ENCODE measurements at regions not wholly inside any gene's neighbourhood (a gene's known extent, or its start where the extent isn't known, plus 50 kb on each side); places are given as distances from the start of the nearest gene placed in this dataset.

- no peak for DNase-seq (ENCODE audit: low spot score)
- Histone ChIP-seq H3K9me3 (ENCODE audit: control insufficient read depth in 4 of 4, low read length in 3 of 4) (no peaks in the 10 kb centered on the region), H3K27me3 (ENCODE audit: control insufficient read depth in 4 of 4, insufficient read depth in 4 of 4, low read length in 3 of 4) (no peaks in the 10 kb centered on the region), H3K27ac (ENCODE audit: low read depth in 1 of 2, low read length in 2 of 2) (no peak overlapping the region), H3K4me1 (ENCODE audit: control insufficient read depth in 4 of 4, insufficient read depth in 4 of 4, low read length in 3 of 4) (no peaks in the 10 kb centered on the region), H3K36me3 (ENCODE audit: control insufficient read depth in 4 of 4, insufficient read depth in 3 of 4, low read depth in 1 of 4, low read length in 3 of 4) (no peaks in the 10 kb centered on the region), H3K4me3 (ENCODE audit: low read depth in 1 of 3, low read length in 3 of 3) (no peak overlapping the region), H3K9ac (ENCODE audit: low read depth in 1 of 2, low read length in 2 of 2) (no peak overlapping the region)
- no peak for TF ChIP-seq ZBTB33 (IDR thresholded peaks at IDR 0.05)
- TF ChIP-seq, protein P1, sequence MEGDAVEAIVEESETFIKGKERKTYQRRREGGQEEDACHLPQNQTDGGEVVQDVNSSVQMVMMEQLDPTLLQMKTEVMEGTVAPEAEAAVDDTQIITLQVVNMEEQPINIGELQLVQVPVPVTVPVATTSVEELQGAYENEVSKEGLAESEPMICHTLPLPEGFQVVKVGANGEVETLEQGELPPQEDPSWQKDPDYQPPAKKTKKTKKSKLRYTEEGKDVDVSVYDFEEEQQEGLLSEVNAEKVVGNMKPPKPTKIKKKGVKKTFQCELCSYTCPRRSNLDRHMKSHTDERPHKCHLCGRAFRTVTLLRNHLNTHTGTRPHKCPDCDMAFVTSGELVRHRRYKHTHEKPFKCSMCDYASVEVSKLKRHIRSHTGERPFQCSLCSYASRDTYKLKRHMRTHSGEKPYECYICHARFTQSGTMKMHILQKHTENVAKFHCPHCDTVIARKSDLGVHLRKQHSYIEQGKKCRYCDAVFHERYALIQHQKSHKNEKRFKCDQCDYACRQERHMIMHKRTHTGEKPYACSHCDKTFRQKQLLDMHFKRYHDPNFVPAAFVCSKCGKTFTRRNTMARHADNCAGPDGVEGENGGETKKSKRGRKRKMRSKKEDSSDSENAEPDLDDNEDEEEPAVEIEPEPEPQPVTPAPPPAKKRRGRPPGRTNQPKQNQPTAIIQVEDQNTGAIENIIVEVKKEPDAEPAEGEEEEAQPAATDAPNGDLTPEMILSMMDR (IDR thresholded peaks at IDR 0.05; ENCODE audit: low read depth, low read length, missing input control), result no peak
- TF ChIP-seq GABPA (IDR thresholded peaks at IDR 0.05 in 1 of 2, conservative IDR thresholded peaks at IDR 0.05 in 1 of 2), result no peak
- no peak for TF ChIP-seq FOXA2 (IDR thresholded peaks at IDR 0.05)
- no peak for TF ChIP-seq JUND (IDR thresholded peaks at IDR 0.05)
- TF ChIP-seq HNF4G (IDR thresholded peaks at IDR 0.05), result no peak
- no peak for TF ChIP-seq REST (IDR thresholded peaks at IDR 0.05)
- TF ChIP-seq SP1 (IDR thresholded peaks at IDR 0.05), result no peak
- TF ChIP-seq RXRA (IDR thresholded peaks at IDR 0.05), result no peak
- TF ChIP-seq FOXA1 (IDR thresholded peaks at IDR 0.05), result no peak
- 43% methylated on average over 3 of the region's 3 CpGs for WGBS
Observed at GRCh38 chrX:4825550-4825949, 1112.1 kb upstream of the PRKX start.

DNA sequence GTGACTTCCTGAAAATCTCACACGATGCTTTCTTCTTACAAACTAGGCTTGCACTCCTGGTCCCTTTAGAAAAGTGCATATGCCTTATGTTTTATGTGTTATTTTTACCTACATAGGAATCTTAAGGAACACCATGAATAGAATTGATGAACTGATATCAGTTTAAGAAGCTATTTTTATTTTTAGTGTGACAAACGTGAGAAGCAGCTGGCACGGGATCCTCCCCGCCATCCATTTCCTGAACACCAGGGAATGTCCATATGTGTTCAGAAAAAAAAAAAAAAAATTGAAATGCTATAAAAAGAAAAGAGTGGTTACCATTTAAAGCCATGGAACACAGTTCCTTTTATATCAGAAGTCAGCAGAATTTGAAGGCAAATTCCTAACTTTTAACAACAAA is 1096.1 kb upstream of the PRKX start:
- Histone ChIP-seq H3K9ac (ENCODE audit: low read depth in 1 of 2, low read length in 2 of 2) (no peak overlapping the region), H3K9me3 (ENCODE audit: control insufficient read depth in 4 of 4, low read length in 3 of 4) (peaks cover 0 to 2% (median 0%) of the 10 kb centered on the region in 4 donors), H3K27me3 (ENCODE audit: control insufficient read depth in 4 of 4, insufficient read depth in 4 of 4, low read length in 3 of 4) (no peaks in the 10 kb centered on the region), H3K4me1 (ENCODE audit: control insufficient read depth in 4 of 4, insufficient read depth in 4 of 4, low read length in 3 of 4) (no peaks in the 10 kb centered on the region), H3K27ac (ENCODE audit: low read depth in 1 of 2, low read length in 2 of 2) (no peak overlapping the region), H3K36me3 (ENCODE audit: control insufficient read depth in 4 of 4, insufficient read depth in 3 of 4, low read depth in 1 of 4, low read length in 3 of 4) (no peaks in the 10 kb centered on the region), H3K4me3 (ENCODE audit: low read depth in 1 of 3, low read length in 3 of 3) (no peak overlapping the region)
- no peak for DNase-seq (ENCODE audit: low spot score)
- 63% methylated on average over 4 of the region's 4 CpGs for WGBS
- TF ChIP-seq ZBTB33 (IDR thresholded peaks at IDR 0.05) (no peak), MAX (IDR thresholded peaks at IDR 0.05) (no peak), GABPA (IDR thresholded peaks at IDR 0.05 in 1 of 2, conservative IDR thresholded peaks at IDR 0.05 in 1 of 2) (no peak), EGR1 (IDR thresholded peaks at IDR 0.05; ENCODE audit: low read depth in 2 of 2) (no peak), SP1 (IDR thresholded peaks at IDR 0.05) (no peak), REST (IDR thresholded peaks at IDR 0.05) (no peak), NR2F2 (IDR thresholded peaks at IDR 0.05) (no peak), RXRA (IDR thresholded peaks at IDR 0.05) (no peak), FOXA1 (IDR thresholded peaks at IDR 0.05) (no peak), YY1 (IDR thresholded peaks at IDR 0.05) (no peak), HNF4G (IDR thresholded peaks at IDR 0.05) (no peak), JUND (IDR thresholded peaks at IDR 0.05) (no peak), FOXA2 (IDR thresholded peaks at IDR 0.05) (no peak)
- TF ChIP-seq, protein P2, sequence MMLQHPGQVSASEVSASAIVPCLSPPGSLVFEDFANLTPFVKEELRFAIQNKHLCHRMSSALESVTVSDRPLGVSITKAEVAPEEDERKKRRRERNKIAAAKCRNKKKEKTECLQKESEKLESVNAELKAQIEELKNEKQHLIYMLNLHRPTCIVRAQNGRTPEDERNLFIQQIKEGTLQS (IDR thresholded peaks at IDR 0.05), result no peak

Data from liver (tissue), 8 donors.